Dermis blood vessel endothelial cell (primary cell): ENCODE measurements at regions not wholly inside any gene's neighbourhood (a gene's known extent, or its start where the extent isn't known, plus 50 kb on each side); places are given as distances from the start of the nearest gene placed in this dataset.

ENCODE experiments used
- DNase-seq: peaks from one replicate; pipeline ENCODE4 v3.0.0; 2010

DNA sequence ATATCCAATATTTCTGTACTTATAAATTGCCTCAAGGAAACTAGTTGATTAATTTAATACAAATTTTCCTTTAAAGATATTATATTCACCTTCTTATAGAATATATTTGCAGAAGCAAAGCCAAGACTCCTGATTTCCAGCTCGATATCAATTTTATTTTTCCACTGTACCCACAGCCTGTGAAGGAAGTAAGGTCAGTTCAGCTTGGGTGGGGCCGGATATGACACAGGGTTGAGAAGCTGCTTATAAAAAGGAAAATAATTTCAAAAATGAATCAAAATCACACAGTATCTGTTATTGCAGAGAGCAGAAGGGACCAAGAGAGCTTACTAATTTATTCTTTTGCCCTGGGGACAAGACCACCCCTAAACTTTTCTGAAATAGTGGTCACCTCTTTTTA, 491.4 kb downstream of the TUSC7 start:
- DNase-seq, result peak; percentile 1

GRCh38 chr3:117201901-117202774, 492.6 kb downstream of the TUSC7 start:
- DNase-seq, result no peak

DNA sequence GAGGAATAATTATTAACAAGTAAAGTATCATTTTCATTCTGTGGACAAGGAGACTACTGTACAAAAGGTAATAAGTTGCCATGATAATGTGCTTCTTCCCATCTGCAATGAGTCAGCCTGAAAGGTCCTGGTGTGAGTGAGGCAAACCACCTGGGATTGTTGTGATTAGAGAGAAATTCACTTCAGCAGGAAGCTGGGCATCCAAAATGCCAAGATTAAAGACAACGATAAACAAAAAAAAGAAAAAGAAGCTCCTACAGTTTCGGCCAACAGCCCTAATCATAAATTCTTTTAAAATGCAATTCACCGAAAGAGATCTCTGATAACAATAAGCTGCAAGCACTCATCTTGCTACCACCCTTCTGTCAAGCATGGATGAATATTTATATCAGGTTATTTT, 507.8 kb downstream of the TUSC7 start:
- no peak for DNase-seq

- no peak for DNase-seq
These were observed 508.3 kb downstream of the TUSC7 start for GRCh38 chr3:117217760-117218316.

DNA sequence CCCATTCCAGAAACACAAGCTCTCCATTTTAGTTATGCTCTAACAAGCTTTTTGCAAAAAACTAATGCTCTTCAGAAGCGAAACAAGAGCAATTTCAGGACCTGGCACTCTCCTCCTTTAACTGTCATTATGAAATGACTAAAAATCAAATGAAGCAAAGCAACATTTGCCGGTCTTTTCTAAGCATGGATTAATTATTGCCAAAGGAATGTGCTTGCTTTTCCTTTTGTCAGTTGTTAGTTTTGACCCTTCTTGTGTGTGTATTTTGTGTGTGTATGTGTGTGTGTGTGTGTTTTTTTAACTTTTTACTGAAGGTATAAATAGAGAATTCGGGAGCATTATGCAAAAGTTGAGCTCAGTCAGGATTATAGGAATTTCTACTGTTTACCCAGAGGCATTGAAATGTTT, 509.1 kb downstream of the TUSC7 start:
- no peak for DNase-seq

- no peak for DNase-seq
These were observed 509.7 kb downstream of the TUSC7 start for GRCh38 chr3:117219296-117219695.

DNA sequence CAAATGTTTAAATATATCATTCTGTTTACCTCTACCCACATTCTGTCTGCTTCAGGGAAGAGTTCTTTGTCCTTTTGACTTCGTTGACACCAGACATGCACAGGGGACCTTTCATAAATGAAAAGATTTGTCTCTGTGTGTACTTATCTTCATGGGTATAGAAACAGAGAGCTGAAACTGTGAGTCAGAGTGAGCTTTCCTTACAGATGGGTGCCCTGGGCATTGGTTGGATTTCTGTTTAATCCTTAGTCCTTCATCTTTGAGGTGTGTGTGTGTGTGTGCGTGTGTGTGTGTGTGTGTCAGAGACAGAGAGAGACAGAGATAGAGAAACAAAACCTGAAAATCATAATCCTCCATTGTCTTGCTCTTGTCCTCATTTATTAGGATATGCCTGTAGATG, 517.4 kb downstream of the TUSC7 start:
- DNase-seq, result no peak

DNA sequence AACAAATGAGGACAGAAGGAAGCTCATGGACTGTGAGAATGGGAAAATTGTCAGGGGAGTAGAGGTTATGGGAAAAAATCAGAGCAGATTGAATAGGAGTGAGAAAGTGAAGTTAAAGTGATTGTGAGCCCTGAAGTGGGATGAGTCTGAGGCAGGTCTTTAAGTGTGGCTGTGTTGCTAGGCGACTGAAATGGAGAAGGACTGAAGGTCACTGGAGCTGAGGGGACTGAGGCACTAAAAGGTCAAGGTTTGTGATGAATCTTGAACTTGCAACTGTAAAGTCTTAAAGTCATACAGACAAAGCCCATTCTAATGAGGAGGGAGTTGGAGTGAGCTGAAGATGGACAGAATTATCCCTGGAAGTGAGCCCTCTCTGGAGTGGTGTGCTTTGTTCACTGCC, 518.9 kb downstream of the TUSC7 start:
- DNase-seq, result no peak

GRCh38 chr3:117230924-117231323, 521.3 kb downstream of the TUSC7 start:
- no peak for DNase-seq

- DNase-seq, result no peak
These were observed 524.8 kb downstream of the TUSC7 start for GRCh38 chr3:117234331-117234730.

DNA sequence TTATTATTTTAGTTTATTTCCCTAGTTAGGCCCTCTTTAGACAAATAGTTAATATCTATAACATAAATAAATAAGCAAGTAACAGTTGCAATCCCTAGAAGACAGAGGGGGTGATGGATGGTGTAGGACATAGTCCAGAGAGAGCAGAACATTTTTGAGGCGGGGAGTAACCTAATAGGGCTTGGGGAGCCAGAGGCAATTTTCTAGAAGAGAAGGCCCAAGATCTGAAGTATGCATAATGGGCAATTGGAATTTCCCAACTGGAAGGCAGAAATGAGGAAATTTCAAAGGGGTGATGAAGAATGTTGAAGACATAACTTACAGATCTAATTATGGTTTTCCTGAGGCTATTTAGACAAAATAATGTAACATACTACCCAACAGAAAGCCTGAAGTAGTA, 525.7 kb downstream of the TUSC7 start:
- DNase-seq, result no peak

DNA sequence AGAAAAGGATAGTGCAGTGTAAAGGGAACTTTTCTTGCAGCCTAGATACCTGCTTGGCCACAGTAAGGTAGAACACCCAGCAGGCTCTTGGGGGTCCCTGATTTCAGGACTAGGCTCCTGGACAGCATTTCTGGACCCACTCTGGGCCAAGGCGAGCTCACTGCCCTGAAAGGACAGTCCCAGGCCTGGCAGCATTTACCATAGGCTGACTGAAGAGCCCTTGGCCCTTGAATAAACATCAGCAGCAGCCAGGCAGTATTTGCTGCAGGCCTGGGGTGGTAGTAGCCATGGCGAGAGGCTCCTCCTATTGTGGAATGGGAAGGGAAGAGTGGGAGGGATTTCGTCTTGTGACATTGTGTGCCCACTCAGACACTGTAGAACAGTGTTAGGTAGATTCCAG, 529.2 kb downstream of the TUSC7 start:
- DNase-seq, result no peak

GRCh38 chr3:117243657-117244056, 534.1 kb downstream of the TUSC7 start:
- DNase-seq, result no peak

DNA sequence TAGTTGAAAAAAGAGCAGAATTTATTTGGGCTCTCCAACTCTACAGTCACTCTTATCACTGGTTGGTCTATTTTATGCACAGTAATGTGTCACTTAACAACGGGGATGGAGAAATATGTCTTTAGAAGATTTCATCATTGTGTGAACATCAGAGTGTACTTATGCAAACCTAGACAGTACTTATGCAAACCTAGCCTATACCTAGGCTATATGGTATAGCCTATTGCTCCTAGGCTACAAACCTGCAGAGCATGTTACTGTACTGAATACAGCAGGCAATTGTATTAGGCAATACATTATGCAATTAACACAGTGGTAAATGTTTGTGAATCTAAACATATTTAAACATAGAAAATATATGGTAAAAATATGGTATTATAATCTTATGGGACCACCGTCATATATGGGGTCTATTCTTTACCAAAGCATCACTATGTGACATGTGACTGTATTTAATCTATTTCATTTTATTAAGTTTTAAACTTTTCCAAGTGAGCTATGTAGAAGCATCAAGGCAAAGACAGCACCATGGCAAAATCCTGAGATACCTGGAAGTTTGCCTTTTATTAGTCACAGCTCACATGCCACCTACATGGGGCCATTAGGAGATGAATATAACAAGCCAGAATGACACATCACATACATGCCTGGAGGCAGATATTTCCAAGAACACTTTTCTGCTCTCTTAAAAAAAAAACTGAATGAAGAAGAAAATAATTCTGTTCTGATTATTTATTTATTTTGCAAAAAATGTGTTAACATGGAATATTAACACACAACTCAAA, 537.4 kb downstream of the TUSC7 start:
- DNase-seq, result no peak

- no peak for DNase-seq
These were observed 538.6 kb downstream of the TUSC7 start for GRCh38 chr3:117248153-117248552.

DNA sequence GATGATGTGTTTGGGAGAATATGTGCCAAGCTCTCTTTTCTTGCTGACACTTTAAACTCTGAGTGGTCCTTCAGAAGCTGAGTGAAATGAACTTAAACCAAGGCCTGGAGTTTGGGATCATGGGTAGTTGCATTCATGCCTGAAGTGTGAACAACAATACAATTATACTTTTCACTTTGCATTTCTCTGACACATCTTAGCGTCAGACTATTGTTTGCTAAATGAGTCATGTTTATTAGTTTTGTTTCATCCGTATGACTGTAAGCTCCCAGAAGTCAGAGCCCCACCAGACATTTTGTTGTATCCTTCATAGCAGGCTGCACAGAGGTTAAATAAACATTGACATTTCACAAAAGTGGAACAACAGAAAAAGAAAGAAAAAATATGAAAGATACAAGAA, 542.6 kb downstream of the TUSC7 start:
- peak; percentile 12 for DNase-seq

DNA sequence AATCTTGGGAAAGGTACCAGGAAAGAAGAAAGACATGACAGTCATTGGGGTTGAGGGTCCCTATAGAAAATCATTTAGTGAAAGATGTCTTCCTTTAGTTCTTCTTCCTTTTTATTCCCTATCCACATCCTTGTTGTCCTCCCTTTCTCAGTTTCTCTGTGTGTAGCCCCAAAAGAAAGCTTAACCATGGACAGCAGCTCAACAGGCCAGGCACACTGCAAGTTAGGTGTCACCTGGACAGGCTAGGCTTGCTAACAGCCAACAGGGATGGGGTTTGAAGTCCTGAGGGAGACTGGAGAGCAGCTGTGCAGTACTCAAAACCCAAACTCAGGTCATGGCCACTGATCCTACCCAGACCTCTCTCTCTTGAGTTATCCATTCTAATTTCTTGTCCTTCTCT, 543.1 kb downstream of the TUSC7 start:
- no peak for DNase-seq

DNA sequence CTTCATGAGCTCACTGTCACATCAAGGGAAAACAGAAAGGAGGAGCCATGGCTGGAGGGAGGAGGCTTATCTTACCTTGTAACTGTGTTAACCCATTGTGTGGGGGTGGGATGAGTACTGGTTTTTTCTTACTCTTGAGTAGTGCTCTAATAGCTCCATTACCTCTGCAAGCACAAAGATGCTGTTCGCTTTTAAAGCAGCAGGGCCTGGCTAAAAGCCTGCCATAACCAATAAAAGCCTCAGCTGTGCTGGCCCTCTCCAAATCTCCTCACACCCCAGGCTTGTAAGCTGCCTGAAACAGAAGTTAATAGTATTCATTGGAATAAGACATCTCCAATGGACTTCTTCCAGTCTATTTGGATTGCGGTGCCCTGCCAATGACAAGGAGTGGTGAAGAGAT, 544.1 kb downstream of the TUSC7 start:
- no peak for DNase-seq

DNA sequence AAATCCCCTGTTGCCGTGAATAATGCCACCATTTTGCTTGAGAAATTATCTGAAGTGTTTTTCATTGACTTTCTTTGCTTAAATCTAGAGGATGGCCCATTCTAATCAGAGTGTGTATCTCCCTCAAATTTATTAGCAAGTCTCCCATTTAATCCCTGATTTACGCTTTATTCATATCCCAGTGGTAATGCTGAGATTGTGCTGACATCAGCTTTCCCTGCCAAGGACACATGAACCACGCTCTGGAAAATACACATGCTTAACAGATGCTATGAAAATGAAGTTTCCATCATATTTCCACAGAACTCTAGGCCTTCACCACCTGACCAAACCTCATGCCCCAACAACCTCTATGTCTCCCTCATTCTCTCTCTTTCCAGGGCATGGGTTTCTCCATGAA, 545.4 kb downstream of the TUSC7 start:
- DNase-seq, result no peak

GRCh38 chr3:117255736-117256135, 546.2 kb downstream of the TUSC7 start:
- no peak for DNase-seq

DNA sequence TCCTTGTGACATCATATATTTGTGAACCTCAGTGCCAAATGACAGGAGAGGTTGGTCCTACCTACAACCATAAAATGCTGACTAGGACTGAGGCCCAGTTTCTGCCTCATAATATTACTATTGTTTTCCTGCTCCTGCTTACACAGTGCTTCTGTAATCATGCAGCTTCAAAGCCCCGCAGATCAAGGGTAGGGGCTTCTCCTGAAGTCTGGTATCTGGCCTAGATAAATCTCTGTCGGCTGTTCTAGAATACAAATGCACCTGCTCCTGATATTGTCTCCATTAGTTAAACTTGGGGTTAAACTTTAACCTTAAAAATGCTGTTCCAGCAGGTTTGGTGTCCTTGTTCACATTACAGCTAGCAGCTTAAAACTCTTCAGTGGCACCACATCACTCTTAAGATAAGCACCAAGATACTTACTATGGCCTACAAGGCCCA, 552.4 kb downstream of the TUSC7 start:
- DNase-seq, result no peak

DNA sequence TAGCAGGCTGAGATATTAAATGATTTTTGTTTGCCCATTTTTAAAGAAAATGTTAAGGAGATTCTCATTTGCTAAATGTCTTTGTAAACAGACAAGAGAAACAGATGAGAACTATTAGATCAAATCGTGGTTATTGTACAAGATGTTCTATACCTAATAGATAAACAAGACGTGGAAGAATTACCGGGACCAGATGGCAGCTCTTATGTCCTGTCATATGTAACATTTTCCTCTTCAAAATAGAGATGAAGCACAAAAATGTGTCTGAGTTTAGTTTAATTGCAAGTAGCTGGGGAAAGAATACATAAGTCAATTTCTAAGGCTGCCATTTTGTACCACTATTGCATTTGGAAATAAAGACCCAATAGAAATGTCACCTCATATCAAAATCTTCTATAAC, 553.7 kb downstream of the TUSC7 start:
- DNase-seq, result no peak

- DNase-seq, result no peak
These were observed 554.2 kb downstream of the TUSC7 start for GRCh38 chr3:117263745-117264144.
